ENCODE measurements at regions not wholly inside any gene's neighbourhood (a gene's known extent, or its start where the extent isn't known, plus 50 kb on each side); places are given as distances from the start of the nearest gene placed in this dataset.

- Histone ChIP-seq H3K4me1 (peaks cover 0 to 6% of the 10 kb centered on the region in 2 donors), H3K36me3 (no peaks in the 10 kb centered on the region), H3K27ac (no peak overlapping the region), H3K9me3 (no peaks in the 10 kb centered on the region), H3K27me3 (no peaks in the 10 kb centered on the region), H3K4me3 (no peak overlapping the region)
- TF ChIP-seq, protein P1, sequence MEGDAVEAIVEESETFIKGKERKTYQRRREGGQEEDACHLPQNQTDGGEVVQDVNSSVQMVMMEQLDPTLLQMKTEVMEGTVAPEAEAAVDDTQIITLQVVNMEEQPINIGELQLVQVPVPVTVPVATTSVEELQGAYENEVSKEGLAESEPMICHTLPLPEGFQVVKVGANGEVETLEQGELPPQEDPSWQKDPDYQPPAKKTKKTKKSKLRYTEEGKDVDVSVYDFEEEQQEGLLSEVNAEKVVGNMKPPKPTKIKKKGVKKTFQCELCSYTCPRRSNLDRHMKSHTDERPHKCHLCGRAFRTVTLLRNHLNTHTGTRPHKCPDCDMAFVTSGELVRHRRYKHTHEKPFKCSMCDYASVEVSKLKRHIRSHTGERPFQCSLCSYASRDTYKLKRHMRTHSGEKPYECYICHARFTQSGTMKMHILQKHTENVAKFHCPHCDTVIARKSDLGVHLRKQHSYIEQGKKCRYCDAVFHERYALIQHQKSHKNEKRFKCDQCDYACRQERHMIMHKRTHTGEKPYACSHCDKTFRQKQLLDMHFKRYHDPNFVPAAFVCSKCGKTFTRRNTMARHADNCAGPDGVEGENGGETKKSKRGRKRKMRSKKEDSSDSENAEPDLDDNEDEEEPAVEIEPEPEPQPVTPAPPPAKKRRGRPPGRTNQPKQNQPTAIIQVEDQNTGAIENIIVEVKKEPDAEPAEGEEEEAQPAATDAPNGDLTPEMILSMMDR (IDR thresholded peaks at IDR 0.05) = no peak
- no peak for DNase-seq (ENCODE audit: low spot score)
Measured at GRCh38 chr1:42012852-42013251, 94.1 kb upstream of the HIVEP3 start.

DNA sequence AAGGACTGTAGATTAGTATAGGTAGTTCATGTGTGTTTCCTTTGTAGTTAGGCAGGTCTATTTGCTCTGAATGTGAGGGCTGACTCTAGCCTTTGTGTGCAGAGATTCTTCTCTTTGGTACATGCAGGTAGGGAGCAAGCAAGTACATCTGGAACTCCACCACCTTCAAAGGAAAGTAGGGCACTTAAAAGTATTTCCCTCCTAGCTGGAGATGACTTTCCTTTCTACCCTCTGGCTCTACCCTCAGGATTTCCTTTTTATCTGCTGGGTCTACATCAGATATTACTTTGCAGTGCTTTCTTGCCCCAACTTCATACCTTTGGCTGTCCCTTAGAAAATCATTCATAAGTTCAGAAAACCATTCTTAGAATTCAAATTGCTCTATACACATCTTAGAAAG, 91.7 kb upstream of the HIVEP3 start:
- DNase-seq (ENCODE audit: low spot score) = no peak
- no peaks in the 10 kb centered on the region for H3K36me3 ChIP-seq

GRCh38 chr1:42008264-42008663, 89.5 kb upstream of the HIVEP3 start:
- Histone ChIP-seq H3K36me3 (no peaks in the 10 kb centered on the region), H3K4me3 (no peak overlapping the region), H3K27me3 (no peaks in the 10 kb centered on the region), H3K4me1 (no peaks in the 10 kb centered on the region), H3K27ac (no peak overlapping the region), H3K9me3 (no peaks in the 10 kb centered on the region)
- TF ChIP-seq, protein P1 (IDR thresholded peaks at IDR 0.05) = no peak
- no peak for DNase-seq (ENCODE audit: low spot score)

More for the DNA sequence above, 91.7 kb upstream of the HIVEP3 start:
- H3K27me3 ChIP-seq = no peaks in the 10 kb centered on the region
- no peak overlapping the region for H3K27ac ChIP-seq
- no peak overlapping the region for H3K4me3 ChIP-seq
- TF ChIP-seq, protein P1 (IDR thresholded peaks at IDR 0.05) = no peak
- peaks cover 0 to 6% of the 10 kb centered on the region in 2 donors for H3K4me1 ChIP-seq
- no peaks in the 10 kb centered on the region for H3K9me3 ChIP-seq

DNA sequence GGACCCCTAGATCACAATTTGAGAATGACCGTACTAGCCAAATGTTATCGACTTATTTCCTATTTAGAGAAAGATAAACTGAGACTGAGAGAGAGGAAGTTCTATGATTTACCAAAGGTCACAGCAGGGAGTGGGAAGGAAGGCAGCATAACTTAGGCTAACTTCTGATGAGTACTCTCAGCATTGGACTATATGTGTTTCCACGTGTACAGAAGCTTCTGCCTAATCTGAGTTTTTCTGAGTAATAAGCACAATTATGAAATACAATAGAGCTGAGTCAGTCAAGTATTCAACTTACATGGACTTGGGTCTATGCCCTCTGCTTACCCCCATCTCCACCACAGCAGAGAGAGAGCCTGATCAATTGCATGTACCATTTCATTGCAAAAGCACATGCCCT, 88.1 kb upstream of the HIVEP3 start:
- no peak overlapping the region for H3K4me3 ChIP-seq
- H3K9me3 ChIP-seq = no peaks in the 10 kb centered on the region
- no peak for DNase-seq (ENCODE audit: low spot score)
- H3K4me1 ChIP-seq = no peaks in the 10 kb centered on the region
- no peak overlapping the region for H3K27ac ChIP-seq
- no peaks in the 10 kb centered on the region for H3K27me3 ChIP-seq
- TF ChIP-seq, protein P1 (IDR thresholded peaks at IDR 0.05) = no peak
- H3K36me3 ChIP-seq = no peaks in the 10 kb centered on the region

GRCh38 chr1:42006093-42006492, 87.4 kb upstream of the HIVEP3 start:
- no peak for DNase-seq (ENCODE audit: low spot score)
- TF ChIP-seq, protein P1 (IDR thresholded peaks at IDR 0.05) = no peak
- H3K27me3 ChIP-seq = no peaks in the 10 kb centered on the region
- H3K36me3 ChIP-seq = no peaks in the 10 kb centered on the region
- H3K27ac ChIP-seq = no peak overlapping the region
- H3K9me3 ChIP-seq = no peaks in the 10 kb centered on the region
- H3K4me1 ChIP-seq = no peaks in the 10 kb centered on the region
- H3K4me3 ChIP-seq = no peak overlapping the region

GRCh38 chr1:42005530-42005929, 86.8 kb upstream of the HIVEP3 start:
- Histone ChIP-seq H3K4me3 (no peak overlapping the region), H3K9me3 (no peaks in the 10 kb centered on the region), H3K27ac (no peak overlapping the region), H3K27me3 (no peaks in the 10 kb centered on the region), H3K36me3 (no peaks in the 10 kb centered on the region), H3K4me1 (no peaks in the 10 kb centered on the region)
- no peak for DNase-seq (ENCODE audit: low spot score)
- TF ChIP-seq, protein P1 (IDR thresholded peaks at IDR 0.05) = no peak

All from right atrium auricular region (tissue), 2 donors.